Esophagus squamous epithelium (tissue), 5 donors: ENCODE measurements at regions not wholly inside any gene's neighbourhood (a gene's known extent, or its start where the extent isn't known, plus 50 kb on each side); places are given as distances from the start of the nearest gene placed in this dataset.

Experiments
- DNase-seq: peaks from one replicate; lab custom pipeline; 2025; lab: John Stamatoyannopoulos, UW
- H3K27ac ChIP-seq, 4 donors: fragments of 200-600 bp; sonication (generic); one replicate each; pipeline ENCODE4 v1.5.1; 2016 to 2019; ENCODE audit warnings: mild to moderate bottlenecking in 1 of 4
- H3K27me3 ChIP-seq, 4 donors: fragments of 200-600 bp; sonication (generic); 1 replicate in 3 of 4; 2 replicates in 1 of 4; pipeline versions ENCODE4 v1.5.1 to v1.6.0; 2017 to 2021; ENCODE audit warnings: antibody characterized with exemption in 1 of 4
- H3K36me3 ChIP-seq, 3 donors: fragments of 200-600 bp; sonication (generic); one replicate each; pipeline ENCODE4 v1.5.1; 2016 to 2019
- H3K4me1 ChIP-seq, 3 donors: fragments of 200-600 bp; sonication (generic); one replicate each; pipeline ENCODE4 v1.5.1; 2017 to 2019
- H3K4me3 ChIP-seq, 4 donors: fragments of 200-600 bp; sonication (generic); 1 replicate in 3 of 4; 2 replicates in 1 of 4; pipeline ENCODE4 v1.5.1; 2016 to 2019; ENCODE audit warnings: mild to moderate bottlenecking in 2 of 4, moderate library complexity in 1 of 4
- H3K9me3 ChIP-seq, 3 donors: fragments of 200-600 bp; sonication (generic); one replicate each; pipeline ENCODE4 v1.5.1; 2016 to 2019
- POLR2A ChIP-seq, 4 donors: fragments of 450-650 bp; IDR thresholded peaks; one replicate each; pipeline ENCODE4 v1.6.1; 2017; ENCODE audit warnings: antibody characterized with exemption in 4 of 4, mild to moderate bottlenecking in 4 of 4, moderate library complexity in 3 of 4
- WGBS, 2 donors: methylation state at CpG; one replicate each; pipeline ENCODE4 v1.1.5; 2018; 5-methylcytosine and 5-hydroxymethylcytosine counted together
- intact Hi-C: fragments of 100-400 bp; cut with DNase I; formaldehyde crosslinking; loops from one replicate; pipeline ENCODE4 v1.15.0; 2022
- TF ChIP-seq, protein P1 (sequence below), 6 experiments: fragments of 450-650 bp in 4 of 6; fragments of 200-600 bp in 2 of 6; sonication (generic) in 2 of 6; IDR thresholded peaks; one replicate each; pipeline ENCODE4 v1.5.1; 2016 to 2019; ENCODE audit warnings: antibody characterized with exemption in 6 of 6, mild to moderate bottlenecking in 4 of 6, moderate library complexity in 4 of 6
- donor health status: DM: yes; HTN: yes; CAD: no.

DNA sequence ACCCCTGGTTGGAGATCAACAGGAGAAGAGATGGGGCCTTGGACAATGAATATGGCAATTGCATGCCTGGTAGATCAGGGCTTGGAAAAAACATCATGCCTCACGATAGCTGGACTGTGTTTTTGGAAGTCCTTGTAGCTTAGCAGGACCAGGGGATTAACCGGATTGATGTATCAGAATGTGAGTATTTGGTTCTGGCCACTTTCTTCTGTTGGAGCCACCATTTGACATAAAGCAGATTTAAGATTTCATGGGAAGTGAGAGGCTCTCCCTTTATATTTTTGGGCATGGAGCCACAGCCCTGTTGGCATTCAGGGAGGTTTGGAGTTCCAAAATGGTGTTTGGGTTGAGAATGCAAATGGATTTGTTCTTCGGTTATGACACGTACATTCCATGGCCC is 424.7 kb upstream of the MAF start:
- Histone ChIP-seq H3K4me1 (peaks cover 5 to 74% (median 32%) of the 10 kb centered on the region in 3 donors), H3K4me3 (no peak overlapping the region), H3K36me3 (no peaks in the 10 kb centered on the region), H3K27ac (peak overlapping the region; percentile 16 to 88 (median 64)), H3K9me3 (no peaks in the 10 kb centered on the region), H3K27me3 (no peaks in the 10 kb centered on the region)
- TF ChIP-seq POLR2A (IDR thresholded peaks at IDR 0.05), result no peak
- TF ChIP-seq, protein P1, sequence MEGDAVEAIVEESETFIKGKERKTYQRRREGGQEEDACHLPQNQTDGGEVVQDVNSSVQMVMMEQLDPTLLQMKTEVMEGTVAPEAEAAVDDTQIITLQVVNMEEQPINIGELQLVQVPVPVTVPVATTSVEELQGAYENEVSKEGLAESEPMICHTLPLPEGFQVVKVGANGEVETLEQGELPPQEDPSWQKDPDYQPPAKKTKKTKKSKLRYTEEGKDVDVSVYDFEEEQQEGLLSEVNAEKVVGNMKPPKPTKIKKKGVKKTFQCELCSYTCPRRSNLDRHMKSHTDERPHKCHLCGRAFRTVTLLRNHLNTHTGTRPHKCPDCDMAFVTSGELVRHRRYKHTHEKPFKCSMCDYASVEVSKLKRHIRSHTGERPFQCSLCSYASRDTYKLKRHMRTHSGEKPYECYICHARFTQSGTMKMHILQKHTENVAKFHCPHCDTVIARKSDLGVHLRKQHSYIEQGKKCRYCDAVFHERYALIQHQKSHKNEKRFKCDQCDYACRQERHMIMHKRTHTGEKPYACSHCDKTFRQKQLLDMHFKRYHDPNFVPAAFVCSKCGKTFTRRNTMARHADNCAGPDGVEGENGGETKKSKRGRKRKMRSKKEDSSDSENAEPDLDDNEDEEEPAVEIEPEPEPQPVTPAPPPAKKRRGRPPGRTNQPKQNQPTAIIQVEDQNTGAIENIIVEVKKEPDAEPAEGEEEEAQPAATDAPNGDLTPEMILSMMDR (IDR thresholded peaks at IDR 0.05), result no peak
- intact Hi-C loops, result no loop called here
- 29 to 46% methylated on average over 4 of the region's 4 CpGs for WGBS, 2 donors
- DNase-seq, result no peak

DNA sequence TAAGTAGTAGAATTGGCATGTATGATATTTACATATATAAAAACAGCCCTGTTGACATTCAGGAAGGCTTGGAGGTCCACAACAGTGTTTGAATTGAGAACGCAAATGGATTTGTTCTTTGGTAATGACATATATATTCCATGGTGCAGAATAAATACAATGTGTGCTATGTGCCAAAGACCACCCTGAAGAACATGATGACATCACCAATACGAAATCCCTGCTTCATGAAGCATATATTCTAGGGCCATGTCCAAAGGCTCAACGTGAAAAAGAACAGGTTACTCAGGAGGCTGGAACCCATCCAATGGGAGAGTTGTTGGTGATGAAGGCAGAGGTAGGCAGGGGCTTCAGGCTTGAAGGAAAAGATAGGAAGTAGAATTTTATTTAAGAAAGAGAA is 423.9 kb upstream of the MAF start:
- intact Hi-C loops, result no loop called here
- no peak for TF ChIP-seq POLR2A (IDR thresholded peaks at IDR 0.05)
- TF ChIP-seq, protein P1 (IDR thresholded peaks at IDR 0.05), result no peak
- no peaks in the 10 kb centered on the region for H3K36me3 ChIP-seq
- DNase-seq, result no peak
- H3K4me3 ChIP-seq, result no peak overlapping the region
- H3K27ac ChIP-seq, result peak overlapping the region in 3 of 4 donors; percentile 38 to 88 (median 82)
- peaks cover 5 to 66% (median 32%) of the 10 kb centered on the region in 3 donors for H3K4me1 ChIP-seq
- no peaks in the 10 kb centered on the region for H3K9me3 ChIP-seq
- 71 to 81% methylated on average over 3 of the region's 3 CpGs for WGBS, 2 donors
- H3K27me3 ChIP-seq, result no peaks in the 10 kb centered on the region

DNA sequence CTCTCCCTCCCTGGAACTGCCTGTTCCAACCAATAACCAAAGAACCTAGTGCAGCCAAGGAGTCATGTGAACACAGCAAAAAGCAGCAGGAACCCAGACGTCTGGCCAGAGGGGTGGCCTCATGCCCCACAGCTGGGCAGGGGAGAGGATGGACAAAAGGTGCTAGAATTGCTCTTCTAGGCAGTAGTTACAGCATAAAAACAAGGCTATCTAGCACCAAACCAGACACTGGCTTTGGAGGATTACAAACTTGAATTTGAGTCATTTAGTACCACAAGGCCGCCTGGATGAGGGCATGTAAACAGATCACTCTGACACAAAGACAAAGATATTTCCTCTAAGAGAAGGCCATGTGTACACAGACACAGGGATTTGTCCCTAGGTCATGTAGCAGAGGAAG is 423.3 kb upstream of the MAF start:
- no peak for DNase-seq
- WGBS, 2 donors, result 29 to 46% methylated on average over 2 of the region's 2 CpGs
- Histone ChIP-seq H3K4me3 (no peak overlapping the region), H3K27me3 (no peaks in the 10 kb centered on the region), H3K9me3 (no peaks in the 10 kb centered on the region), H3K36me3 (no peaks in the 10 kb centered on the region), H3K27ac (peak overlapping the region in 3 of 4 donors; percentile 37 to 88 (median 82)), H3K4me1 (peaks cover 5 to 60% (median 29%) of the 10 kb centered on the region in 3 donors)
- TF ChIP-seq POLR2A (IDR thresholded peaks at IDR 0.05), result no peak
- TF ChIP-seq, protein P1 (IDR thresholded peaks at IDR 0.05), result no peak
- intact Hi-C loops, result no loop called here

DNA sequence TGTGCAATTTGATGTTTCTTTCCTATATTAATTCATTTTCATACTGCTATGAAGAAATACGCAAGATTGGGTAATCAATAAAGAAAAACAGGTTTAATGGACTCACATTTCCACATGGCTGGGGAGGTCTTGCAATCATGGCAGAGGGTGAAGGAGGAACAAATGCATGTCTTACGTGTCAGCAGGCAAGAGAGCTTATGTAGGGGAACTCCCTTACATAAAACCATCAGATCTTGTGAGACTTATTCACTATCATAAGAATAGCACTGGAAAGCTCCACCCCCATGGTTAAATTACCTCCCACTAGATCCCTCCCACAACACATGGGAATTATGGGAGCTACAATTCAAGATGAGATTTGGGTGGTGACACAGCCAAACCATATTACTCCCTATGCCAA is 418.9 kb upstream of the MAF start:
- H3K4me1 ChIP-seq, result peaks cover 0 to 15% (median 3%) of the 10 kb centered on the region in 3 donors
- WGBS, 2 donors, result 60 to 92% methylated on average over 2 of the region's 2 CpGs
- H3K27me3 ChIP-seq, result no peaks in the 10 kb centered on the region
- no peak overlapping the region for H3K4me3 ChIP-seq
- no peak overlapping the region for H3K27ac ChIP-seq
- no peaks in the 10 kb centered on the region for H3K9me3 ChIP-seq
- H3K36me3 ChIP-seq, result no peaks in the 10 kb centered on the region
- no peak for TF ChIP-seq POLR2A (IDR thresholded peaks at IDR 0.05)
- DNase-seq, result no peak
- intact Hi-C loops, result no loop called here

DNA sequence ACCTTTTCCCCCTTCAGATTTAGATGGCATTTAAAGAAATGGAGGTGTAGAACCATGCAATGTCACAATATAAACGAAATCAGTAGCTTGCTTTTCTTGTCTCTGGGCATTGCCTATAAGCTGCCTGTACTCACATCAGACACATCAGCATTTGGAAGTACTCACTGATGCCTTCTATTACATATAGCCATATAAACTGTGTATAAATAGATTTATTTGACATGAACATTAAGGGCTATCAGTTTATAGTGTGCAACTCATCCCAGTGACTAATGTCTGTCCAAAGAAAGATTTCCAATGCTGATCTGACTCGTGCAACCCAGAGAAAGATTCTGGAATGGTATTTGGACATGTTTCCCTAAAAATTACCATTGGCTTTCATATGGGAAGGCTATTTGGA is 417.9 kb upstream of the MAF start:
- Histone ChIP-seq H3K9me3 (no peaks in the 10 kb centered on the region), H3K27ac (no peak overlapping the region), H3K27me3 (no peaks in the 10 kb centered on the region), H3K4me3 (no peak overlapping the region), H3K36me3 (no peaks in the 10 kb centered on the region), H3K4me1 (peaks cover 0 to 6% (median 3%) of the 10 kb centered on the region in 3 donors)
- TF ChIP-seq, protein P1 (IDR thresholded peaks at IDR 0.05), result no peak
- TF ChIP-seq POLR2A (IDR thresholded peaks at IDR 0.05), result no peak
- WGBS, 2 donors, result 45 to 53% methylated on average over 2 of the region's 2 CpGs
- no peak for DNase-seq
- intact Hi-C loops, result no loop called here
